OCI-LY7 (cell line): ENCODE measurements at regions not wholly inside any gene's neighbourhood (a gene's known extent, or its start where the extent isn't known, plus 50 kb on each side); places are given as distances from the start of the nearest gene placed in this dataset.

Experiments used
- EZH2phosphoT487 ChIP-seq: fragments of 200-600 bp; sonication (generic); IDR thresholded peaks from 2 replicates; pipeline ENCODE4 v1.6.1; 2018; ENCODE audit warnings: low read depth, borderline replicate concordance, mild to moderate bottlenecking, mixed run types, antibody characterized with exemption, low read length, moderate library complexity, mixed read lengths
- TF ChIP-seq, protein P1 (sequence below): fragments of 200-600 bp; sonication (generic); conservative IDR thresholded peaks from 2 replicates; pipeline ENCODE4 v1.5.1; 2014; ENCODE audit warnings: mild to moderate bottlenecking, antibody characterized with exemption, low read length, moderate library complexity, mixed read lengths

DNA sequence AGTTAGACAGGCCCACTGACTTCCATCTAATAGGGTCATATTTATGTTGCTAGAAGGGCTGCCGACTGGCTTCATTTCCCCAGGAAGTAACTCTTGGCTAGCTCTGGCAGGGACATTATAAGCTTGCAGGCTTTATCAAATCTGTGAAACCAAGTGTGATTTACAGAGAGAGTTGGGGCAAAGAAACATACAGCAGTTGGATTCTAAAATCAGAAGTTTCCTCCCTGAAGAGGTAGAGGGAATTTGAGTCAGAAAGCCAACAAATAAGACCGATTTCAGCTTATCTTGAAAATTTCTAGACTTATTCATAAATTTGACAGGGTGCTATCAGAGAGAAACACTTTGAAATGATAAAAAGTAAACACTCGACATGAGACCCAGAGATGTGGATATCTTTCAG is 407.8 kb downstream of the OLFM4 start:
- TF ChIP-seq, protein P1, sequence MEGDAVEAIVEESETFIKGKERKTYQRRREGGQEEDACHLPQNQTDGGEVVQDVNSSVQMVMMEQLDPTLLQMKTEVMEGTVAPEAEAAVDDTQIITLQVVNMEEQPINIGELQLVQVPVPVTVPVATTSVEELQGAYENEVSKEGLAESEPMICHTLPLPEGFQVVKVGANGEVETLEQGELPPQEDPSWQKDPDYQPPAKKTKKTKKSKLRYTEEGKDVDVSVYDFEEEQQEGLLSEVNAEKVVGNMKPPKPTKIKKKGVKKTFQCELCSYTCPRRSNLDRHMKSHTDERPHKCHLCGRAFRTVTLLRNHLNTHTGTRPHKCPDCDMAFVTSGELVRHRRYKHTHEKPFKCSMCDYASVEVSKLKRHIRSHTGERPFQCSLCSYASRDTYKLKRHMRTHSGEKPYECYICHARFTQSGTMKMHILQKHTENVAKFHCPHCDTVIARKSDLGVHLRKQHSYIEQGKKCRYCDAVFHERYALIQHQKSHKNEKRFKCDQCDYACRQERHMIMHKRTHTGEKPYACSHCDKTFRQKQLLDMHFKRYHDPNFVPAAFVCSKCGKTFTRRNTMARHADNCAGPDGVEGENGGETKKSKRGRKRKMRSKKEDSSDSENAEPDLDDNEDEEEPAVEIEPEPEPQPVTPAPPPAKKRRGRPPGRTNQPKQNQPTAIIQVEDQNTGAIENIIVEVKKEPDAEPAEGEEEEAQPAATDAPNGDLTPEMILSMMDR: no peak
- TF ChIP-seq EZH2phosphoT487: no peak
